HG02973 (cell line): ENCODE measurements at regions not wholly inside any gene's neighbourhood (a gene's known extent, or its start where the extent isn't known, plus 50 kb on each side); places are given as distances from the start of the nearest gene placed in this dataset.

Source experiments
- ATAC-seq: cut with Tn5 transposase; IDR thresholded peaks from one replicate; pipeline ENCODE4 v1.9.1; 2021; ENCODE audit warnings: moderate library complexity; ENCODE audit not compliant: unreplicated experiment

DNA sequence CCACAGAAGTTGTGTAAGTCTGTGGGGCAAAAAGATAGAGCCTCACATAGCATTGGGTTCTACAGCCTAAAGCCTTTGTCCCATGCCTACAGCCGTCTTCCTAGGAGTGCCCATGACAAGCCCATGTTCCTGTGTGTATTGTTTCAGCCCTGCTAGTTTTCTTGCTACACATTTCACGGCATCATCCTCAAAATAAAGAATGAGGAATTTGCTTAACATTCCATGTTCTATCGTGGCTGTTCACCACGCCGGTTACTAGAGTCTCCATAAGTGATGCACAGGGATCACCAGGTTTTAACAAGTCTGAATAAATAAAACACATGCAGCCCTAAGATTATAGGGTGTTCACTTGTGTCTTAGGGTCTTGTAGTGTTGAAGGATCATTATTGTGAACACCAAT lies 87.4 kb upstream of the NGF start:
- ATAC-seq, result no peak

DNA sequence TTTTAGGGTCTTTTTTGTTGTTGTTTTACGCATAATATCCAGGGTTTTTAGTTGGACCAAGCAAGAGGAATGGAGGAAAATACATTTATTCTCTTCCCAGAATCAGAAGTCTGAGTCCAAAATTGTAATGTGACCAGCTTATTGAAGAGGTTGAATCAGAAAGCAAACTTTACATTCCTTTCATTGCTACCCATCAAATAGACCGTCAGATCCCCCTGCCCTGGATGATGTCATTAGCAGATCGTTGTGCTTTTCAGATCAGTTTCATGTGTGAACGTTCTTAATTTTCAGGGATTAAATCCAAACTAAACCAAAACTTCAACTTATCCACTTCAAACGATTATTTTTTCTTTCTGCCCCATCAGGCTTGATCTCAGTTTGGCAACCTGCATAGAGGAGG lies 85.7 kb upstream of the NGF start:
- ATAC-seq, result no peak

DNA sequence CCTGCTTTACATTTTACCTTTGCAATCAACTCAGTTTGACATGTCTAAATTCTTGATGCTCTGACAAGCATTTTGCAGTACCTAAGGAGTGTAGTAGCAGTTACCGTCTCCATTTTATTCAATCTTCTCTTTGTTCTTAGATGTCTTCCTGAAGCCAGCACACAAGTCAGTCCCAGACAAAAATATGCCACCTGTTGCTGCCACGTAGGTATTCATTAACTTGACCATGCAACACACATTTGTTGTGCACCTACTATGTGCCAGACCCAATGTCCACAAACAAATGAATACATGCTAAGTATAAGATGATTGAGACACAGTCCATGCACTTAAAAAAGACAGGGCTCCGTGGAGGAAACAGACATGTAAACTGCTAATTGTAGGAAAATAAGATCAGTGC lies 81.5 kb upstream of the NGF start:
- no peak for ATAC-seq

DNA sequence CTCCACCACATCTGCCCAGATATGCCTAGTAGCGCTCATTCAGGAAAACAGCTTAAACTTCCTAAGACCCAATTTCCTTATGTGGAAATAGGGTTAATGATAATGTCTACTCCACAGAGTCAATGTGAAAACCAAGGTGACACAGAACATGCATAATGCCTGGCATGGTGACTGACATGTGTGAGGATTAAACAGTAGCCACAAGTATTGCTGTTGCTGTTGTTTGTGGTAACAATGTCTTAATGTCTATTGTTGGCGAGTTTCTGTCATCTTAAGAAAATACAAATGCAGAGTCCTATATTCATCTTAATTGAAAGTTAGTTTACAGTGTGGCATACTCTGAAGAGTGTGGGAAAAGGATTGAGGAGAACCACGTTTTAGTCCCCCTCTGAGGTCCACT lies 75.6 kb upstream of the NGF start:
- no peak for ATAC-seq

DNA sequence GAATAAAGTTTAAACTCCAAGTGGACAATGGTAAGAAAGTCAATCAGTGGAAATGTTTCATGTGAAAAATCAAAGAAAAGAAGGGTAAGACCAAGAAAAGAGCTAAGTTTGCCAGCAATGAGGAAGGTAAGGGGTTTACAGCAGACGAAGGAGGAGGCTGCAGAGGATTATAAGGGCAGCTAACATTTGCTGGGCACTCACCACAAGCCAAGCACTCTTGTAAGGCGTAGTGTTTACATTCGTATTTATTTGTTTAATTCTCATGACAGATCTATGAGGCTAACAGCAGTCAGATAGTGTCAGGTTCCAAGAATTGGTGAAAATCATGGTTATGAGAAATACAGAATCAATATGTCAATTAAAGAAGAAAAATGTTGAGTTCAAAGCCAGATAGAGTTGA lies 75.2 kb upstream of the NGF start:
- ATAC-seq, result no peak

DNA sequence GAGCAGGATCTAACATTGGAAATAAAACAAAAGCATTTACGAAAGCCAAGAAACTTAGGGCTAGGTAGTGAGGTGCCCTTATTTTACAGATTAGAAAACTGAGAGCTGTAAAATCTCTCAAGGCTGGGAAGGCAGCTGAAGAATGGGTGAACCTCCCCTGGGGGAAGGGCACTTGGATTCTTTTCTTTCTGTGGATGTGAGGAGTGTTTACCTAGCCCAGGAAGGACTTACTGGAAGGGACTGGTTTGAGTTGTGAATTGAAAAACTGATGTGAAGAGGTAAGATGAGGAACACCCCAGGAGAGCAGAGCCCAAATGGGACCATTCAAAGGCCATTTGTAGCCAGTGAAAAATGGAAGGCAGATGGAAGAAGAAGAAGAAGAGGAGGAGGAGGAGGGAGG lies 74.7 kb upstream of the NGF start:
- no peak for ATAC-seq

DNA sequence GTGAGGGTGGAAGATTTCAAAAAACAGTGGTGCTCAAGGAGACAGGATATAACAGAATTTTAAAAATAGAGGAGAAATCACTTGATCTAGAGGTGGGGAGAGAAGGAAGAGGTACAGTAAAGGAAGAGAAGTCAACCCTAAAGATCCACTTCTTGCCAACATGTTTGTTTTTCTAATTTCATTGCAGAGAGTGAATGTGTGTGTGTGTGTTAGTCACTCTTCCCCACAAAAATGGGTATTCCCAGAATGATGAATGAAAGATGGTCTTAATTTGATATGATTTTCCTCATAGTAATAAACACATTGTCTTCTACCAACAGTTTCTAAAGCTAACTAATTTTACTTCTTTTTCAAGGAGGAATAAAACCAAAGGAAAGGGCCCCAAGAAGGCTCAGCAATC lies 74.2 kb upstream of the NGF start:
- ATAC-seq, result no peak

DNA sequence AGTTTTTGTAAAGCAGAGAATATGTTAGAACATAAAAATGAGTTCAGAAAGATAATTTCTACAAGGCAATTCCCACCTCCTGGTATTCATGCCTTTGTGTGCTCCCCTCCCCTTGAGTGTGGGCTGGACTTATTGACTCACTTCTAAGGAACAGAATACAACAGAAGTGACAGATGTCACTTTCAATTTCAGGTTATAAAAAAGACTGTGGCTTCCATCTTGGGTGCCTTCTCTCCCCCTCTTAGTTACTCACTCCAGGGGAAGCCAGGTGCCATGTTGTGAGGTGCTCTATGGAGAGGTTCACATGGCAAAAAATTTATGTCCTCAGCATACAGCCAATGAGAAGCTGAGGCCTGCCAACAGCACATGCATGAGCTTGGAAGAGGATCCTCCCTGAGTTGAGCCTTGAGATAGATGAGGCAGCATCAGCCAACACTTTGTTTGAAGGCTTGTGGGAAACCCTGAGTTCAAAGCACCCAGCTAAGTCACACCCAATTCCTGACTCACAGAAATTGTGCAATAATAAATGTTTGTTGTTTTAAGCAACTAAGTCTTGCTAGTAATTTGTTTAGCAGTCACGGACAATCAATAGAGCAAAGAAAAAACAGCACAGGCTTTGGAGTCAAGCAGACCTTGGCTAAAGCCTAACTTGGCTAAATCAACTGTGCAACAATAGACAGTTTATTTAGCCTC lies 73.5 kb upstream of the NGF start:
- no peak for ATAC-seq

DNA sequence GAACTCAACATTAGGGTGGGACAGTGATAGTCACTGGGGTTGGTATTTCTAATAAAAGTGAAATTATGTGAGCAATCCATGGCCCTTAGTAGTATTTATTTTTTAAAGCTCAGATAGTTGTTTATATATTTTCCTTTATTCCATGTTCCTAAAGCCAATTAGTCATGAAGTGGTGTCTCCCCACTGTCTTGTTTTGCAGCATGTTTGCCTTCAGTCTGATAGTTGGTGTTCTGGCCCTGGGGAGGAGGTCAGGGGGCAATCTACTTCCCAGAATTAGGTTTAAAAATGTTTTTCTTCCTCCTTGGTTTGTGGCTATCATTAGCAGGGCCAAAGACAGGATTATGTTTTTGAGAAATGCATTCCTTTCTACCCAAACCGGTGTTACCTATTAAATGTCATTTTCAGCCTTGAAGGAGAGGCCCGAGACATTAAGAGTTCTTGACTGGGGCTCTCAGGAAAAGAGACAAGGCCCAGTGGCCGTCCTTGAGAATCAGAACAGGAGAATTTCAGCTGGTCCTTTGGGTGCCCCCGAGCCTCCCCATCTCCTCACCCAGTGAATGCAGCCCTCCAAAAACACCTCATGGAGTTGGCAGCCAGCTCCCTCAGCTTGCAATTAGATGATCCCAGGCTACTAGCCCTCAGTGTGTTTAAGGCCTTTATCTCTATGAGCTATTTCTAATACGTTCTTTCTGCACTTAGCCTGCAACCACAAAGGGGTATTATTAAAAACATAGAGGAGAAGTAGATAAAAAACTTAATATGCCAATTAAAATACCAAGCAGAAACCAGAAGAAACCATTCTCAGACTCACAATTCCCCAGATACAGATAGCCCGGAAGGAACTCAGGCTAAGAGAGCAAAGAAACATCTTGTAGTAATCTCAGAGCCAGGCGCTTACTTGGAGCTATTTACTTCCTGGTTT lies 71.3 kb upstream of the NGF start:
- ATAC-seq, result no peak

DNA sequence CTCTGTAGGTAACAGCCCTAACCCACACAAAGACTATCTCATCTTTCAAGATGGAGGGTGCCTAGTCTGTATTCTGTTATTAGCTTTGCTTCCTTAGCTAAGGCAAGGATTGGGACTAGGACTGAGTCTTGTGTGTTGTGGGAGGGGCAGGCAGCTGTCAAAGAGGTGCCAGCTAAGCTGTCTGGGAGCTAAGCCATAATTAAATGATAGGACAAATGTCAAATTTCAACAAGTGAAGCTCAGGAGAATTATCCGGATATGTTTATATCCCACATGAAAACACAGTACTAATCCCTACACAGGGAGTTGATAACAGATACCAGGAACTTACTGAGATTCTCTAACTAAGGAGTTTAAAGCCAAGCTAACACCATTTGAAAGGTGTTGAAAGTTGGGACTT lies 70.5 kb upstream of the NGF start:
- no peak for ATAC-seq

DNA sequence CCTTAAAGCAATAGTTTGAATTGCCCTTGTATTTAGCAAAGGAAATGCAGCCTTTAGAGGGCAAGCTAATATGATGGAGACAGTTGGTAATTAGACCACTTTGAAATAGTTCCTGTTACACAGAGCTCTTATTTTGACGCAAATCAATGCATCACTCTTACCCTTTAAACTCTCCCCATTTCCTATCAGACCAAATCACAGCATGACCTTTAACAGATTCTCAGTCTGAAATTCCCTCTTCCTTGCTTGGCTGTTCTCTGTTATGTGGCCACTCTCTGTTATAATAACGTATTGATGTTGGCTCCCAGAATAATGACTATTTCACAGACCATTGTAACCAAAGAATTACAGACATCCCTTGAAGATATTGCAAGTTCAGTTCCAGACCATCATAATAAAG lies 66.9 kb upstream of the NGF start:
- no peak for ATAC-seq

DNA sequence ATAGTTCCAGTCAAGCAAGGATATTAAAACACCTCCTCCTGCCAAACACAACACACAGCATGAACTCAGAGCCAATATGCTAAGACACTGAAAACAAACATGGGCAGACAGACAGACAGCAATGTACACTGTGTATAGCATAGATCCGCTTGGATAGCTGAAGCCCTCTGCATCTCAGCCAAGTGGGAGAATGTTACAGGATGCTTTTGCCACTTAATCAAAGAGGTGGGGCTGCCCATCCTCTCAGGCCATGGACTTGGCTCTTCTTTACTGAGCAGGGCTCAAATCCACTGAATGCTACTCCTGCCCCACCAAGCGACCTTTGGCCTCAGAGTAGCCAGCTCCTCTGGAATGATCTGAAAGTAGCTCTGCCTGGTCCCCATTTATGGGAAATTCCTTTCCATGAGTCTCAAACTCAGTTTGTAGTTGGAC lies 64.7 kb upstream of the NGF start:
- no peak for ATAC-seq

DNA sequence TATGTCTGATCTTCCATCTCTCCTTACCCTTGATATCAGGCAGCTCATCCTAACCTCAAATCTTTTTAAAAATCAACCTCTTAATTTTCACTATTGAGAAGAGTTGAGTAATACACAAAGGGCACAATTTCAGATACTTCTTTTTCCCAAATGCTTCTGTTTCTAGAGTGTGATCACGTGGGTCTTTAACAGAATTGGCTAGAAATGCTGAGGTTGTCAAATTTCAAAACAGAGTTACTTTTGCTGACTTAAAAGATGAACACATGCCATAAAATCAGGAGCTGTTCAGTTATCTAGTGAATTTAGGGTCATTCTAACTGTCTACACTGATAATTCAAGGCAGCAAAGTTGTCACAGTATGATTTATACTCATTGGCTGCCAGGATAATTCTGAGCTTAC lies 63.6 kb upstream of the NGF start:
- no peak for ATAC-seq

DNA sequence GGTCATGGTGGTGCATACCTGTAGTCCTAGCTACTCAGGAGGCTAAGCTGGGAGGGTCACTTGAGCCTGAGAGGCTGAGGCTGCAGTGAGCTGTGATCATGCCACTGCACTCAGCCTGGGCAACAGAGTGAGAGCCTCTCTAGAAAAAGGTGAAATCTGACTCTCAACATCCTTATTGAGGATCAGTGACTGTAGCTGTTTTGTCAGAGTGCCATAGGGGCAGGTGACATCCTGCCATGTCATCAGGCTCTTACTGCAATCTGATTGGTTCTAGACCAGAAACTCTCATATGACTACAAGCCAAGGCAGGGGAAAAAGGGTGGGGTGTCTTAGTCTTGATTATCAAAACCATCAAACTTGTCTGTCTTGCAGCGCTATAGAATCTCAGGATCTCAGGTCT lies 62.8 kb upstream of the NGF start:
- no peak for ATAC-seq

DNA sequence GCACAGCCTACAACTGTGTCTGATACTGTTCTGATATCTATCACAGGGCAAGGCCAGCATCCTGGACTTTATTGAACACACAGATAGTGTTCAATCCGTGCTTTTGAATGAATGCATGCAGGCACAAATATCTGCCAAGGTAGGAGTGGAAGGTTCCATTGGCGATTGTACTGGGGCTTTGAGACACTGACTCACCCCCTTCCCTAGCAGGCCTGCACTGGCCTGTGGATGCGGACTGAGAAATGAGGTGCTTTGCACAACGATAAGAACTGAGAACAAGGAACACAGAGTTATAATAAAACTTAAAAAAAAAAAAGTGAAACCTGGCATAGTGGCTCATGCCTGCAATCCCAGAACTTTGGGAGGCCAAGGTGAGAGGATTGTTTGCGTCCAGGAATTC lies 62.4 kb upstream of the NGF start:
- ATAC-seq, result no peak

DNA sequence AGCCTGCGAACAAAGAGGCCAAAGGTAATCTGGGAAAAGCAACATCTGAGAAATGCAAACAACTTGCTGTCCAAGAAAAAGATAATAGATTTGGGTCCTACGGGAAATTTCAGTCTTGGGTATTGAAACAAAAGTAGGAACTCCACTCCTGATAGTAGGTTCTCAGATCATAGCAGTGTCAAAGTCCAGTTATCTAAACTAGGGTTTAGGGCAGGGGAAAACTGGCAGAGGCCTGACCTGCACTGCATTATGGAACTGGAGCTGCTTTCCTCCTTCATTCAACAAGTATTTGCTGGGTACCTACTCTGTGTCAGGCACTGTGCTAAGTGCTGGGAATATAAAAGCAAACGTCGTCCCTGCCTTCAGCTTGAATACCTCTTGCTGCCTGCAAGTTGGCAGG lies 60.7 kb upstream of the NGF start:
- no peak for ATAC-seq
